HEK293 (cell line): ENCODE measurements at regions not wholly inside any gene's neighbourhood (a gene's known extent, or its start where the extent isn't known, plus 50 kb on each side); places are given as distances from the start of the nearest gene placed in this dataset.

ENCODE experiments used
- FEZF1 ChIP-seq: fragments of 450-650 bp; formaldehyde crosslinking; IDR thresholded peaks from 2 replicates; pipeline ENCODE4 v1.5.1; 2016; ENCODE audit warnings: missing biosample characterization, missing genetic modification characterization
- ZFP69B ChIP-seq: fragments of 450-650 bp; formaldehyde crosslinking; IDR thresholded peaks from 2 replicates; pipeline ENCODE4 v1.5.1; 2016; ENCODE audit warnings: missing biosample characterization, missing genetic modification characterization
- ZNF138 ChIP-seq: fragments of 450-650 bp; formaldehyde crosslinking; IDR thresholded peaks from 2 replicates; pipeline ENCODE4 v1.5.1; 2016; ENCODE audit warnings: missing biosample characterization, missing genetic modification characterization, borderline replicate concordance
- ZNF2 ChIP-seq: fragments of 450-650 bp; formaldehyde crosslinking; IDR thresholded peaks from 2 replicates; pipeline ENCODE4 v1.5.1; 2016; ENCODE audit warnings: missing biosample characterization, missing genetic modification characterization
- ZNF24 ChIP-seq: fragments of 450-650 bp; formaldehyde crosslinking; IDR thresholded peaks from 2 replicates; pipeline ENCODE4 v1.5.1; 2016; ENCODE audit warnings: missing biosample characterization, missing genetic modification characterization
- ZNF692 ChIP-seq: fragments of 450-650 bp; formaldehyde crosslinking; IDR thresholded peaks from 2 replicates; pipeline ENCODE4 v1.5.1; 2016; ENCODE audit warnings: missing biosample characterization, missing genetic modification characterization
- TF ChIP-seq, protein P1 (sequence below): fragments of 450-650 bp; formaldehyde crosslinking; IDR thresholded peaks from 2 replicates; pipeline ENCODE4 v1.5.1; 2016; ENCODE audit warnings: missing biosample characterization, missing genetic modification characterization
- TF ChIP-seq, protein P2 (sequence below): fragments of 450-650 bp; formaldehyde crosslinking; IDR thresholded peaks from 2 replicates; pipeline ENCODE4 v1.5.1; 2016; ENCODE audit warnings: missing biosample characterization, missing genetic modification characterization
- TF ChIP-seq, protein P3 (sequence below): fragments of 450-650 bp; formaldehyde crosslinking; IDR thresholded peaks from 2 replicates; pipeline ENCODE4 v1.5.1; 2016; ENCODE audit warnings: missing biosample characterization, missing genetic modification characterization

DNA sequence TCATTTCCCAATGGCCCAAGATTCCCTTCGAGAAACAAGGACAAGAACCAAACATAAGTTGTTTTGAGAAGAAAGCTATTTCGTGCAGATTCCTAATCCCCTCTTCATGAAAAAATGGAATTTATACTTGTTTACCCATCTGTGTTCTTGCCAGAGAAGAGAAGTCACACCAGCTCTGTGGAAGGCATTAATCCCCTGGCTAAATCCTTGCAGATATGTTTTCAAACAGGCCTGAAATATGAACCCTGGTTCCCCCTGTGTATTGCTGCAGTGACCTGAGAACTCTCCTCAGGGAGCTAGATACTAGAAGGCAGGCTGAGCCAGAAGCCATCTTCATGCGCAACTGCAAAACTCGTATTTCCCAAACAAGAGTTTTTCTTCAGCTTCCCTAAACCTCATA, 337.7 kb downstream of the NEK10 start:
- TF ChIP-seq ZNF138 = no peak
- TF ChIP-seq, protein P1, sequence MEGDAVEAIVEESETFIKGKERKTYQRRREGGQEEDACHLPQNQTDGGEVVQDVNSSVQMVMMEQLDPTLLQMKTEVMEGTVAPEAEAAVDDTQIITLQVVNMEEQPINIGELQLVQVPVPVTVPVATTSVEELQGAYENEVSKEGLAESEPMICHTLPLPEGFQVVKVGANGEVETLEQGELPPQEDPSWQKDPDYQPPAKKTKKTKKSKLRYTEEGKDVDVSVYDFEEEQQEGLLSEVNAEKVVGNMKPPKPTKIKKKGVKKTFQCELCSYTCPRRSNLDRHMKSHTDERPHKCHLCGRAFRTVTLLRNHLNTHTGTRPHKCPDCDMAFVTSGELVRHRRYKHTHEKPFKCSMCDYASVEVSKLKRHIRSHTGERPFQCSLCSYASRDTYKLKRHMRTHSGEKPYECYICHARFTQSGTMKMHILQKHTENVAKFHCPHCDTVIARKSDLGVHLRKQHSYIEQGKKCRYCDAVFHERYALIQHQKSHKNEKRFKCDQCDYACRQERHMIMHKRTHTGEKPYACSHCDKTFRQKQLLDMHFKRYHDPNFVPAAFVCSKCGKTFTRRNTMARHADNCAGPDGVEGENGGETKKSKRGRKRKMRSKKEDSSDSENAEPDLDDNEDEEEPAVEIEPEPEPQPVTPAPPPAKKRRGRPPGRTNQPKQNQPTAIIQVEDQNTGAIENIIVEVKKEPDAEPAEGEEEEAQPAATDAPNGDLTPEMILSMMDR (tag by site-specific recombination) = no peak
- no peak for TF ChIP-seq ZNF2 (tag by site-specific recombination)
- TF ChIP-seq ZFP69B = no peak
- no peak for TF ChIP-seq ZNF692 (tag by site-specific recombination)
- TF ChIP-seq, protein P2, sequence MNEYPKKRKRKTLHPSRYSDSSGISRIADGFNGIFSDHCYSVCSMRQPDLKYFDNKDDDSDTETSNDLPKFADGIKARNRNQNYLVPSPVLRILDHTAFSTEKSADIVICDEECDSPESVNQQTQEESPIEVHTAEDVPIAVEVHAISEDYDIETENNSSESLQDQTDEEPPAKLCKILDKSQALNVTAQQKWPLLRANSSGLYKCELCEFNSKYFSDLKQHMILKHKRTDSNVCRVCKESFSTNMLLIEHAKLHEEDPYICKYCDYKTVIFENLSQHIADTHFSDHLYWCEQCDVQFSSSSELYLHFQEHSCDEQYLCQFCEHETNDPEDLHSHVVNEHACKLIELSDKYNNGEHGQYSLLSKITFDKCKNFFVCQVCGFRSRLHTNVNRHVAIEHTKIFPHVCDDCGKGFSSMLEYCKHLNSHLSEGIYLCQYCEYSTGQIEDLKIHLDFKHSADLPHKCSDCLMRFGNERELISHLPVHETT (tag by site-specific recombination) = no peak
- no peak for TF ChIP-seq ZNF24 (tag by site-specific recombination)
- TF ChIP-seq, protein P3, sequence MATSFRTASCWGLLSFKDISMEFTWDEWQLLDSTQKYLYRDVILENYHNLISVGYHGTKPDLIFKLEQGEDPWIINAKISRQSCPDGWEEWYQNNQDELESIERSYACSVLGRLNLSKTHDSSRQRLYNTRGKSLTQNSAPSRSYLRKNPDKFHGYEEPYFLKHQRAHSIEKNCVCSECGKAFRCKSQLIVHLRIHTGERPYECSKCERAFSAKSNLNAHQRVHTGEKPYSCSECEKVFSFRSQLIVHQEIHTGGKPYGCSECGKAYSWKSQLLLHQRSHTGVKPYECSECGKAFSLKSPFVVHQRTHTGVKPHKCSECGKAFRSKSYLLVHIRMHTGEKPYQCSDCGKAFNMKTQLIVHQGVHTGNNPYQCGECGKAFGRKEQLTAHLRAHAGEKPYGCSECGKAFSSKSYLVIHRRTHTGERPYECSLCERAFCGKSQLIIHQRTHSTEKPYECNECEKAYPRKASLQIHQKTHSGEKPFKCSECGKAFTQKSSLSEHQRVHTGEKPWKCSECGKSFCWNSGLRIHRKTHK = no peak
- TF ChIP-seq FEZF1 = no peak
